Neural progenitor cell (in vitro differentiated cells): ENCODE measurements at regions not wholly inside any gene's neighbourhood (a gene's known extent, or its start where the extent isn't known, plus 50 kb on each side); places are given as distances from the start of the nearest gene placed in this dataset.

Experiments
- EZH2 ChIP-seq: fragments of 200-600 bp; sonication (generic); IDR thresholded peaks from 2 replicates; pipeline ENCODE4 v1.6.1; 2017; ENCODE audit warnings: antibody characterized with exemption, mild to moderate bottlenecking, moderate library complexity
- EZH2phosphoT487 ChIP-seq: fragments of 200-600 bp; sonication (generic); IDR thresholded peaks from 2 replicates; pipeline ENCODE4 v1.6.1; 2017; ENCODE audit warnings: antibody characterized with exemption
- TF ChIP-seq, protein P1 (sequence below): fragments of 200-600 bp; sonication (generic); IDR thresholded peaks from 2 replicates; pipeline ENCODE4 v1.5.1; 2017; ENCODE audit warnings: antibody characterized with exemption, mild to moderate bottlenecking

DNA sequence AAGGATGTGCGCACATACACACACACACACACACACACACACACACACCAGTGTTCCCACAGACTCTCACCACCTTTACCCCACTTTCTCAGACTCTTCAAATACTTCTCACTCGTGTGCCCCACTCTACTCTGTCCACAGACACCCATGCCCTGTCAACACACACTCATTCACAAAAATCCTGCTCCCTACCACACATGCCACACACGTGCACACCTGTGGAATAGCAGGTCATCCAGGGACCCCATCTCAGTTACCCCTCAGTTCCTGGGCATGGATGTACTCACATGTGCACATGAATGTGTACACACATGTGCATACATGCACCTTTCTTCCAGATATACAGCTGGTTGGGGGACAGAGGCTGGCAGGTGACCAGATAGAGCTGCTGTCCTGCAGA lies 142.9 kb downstream of the EMX2 start:
- TF ChIP-seq, protein P1, sequence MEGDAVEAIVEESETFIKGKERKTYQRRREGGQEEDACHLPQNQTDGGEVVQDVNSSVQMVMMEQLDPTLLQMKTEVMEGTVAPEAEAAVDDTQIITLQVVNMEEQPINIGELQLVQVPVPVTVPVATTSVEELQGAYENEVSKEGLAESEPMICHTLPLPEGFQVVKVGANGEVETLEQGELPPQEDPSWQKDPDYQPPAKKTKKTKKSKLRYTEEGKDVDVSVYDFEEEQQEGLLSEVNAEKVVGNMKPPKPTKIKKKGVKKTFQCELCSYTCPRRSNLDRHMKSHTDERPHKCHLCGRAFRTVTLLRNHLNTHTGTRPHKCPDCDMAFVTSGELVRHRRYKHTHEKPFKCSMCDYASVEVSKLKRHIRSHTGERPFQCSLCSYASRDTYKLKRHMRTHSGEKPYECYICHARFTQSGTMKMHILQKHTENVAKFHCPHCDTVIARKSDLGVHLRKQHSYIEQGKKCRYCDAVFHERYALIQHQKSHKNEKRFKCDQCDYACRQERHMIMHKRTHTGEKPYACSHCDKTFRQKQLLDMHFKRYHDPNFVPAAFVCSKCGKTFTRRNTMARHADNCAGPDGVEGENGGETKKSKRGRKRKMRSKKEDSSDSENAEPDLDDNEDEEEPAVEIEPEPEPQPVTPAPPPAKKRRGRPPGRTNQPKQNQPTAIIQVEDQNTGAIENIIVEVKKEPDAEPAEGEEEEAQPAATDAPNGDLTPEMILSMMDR: no peak
- TF ChIP-seq EZH2 (no peak), EZH2phosphoT487 (no peak)
